ENCODE measurements at regions not wholly inside any gene's neighbourhood (a gene's known extent, or its start where the extent isn't known, plus 50 kb on each side); places are given as distances from the start of the nearest gene placed in this dataset.

DNA sequence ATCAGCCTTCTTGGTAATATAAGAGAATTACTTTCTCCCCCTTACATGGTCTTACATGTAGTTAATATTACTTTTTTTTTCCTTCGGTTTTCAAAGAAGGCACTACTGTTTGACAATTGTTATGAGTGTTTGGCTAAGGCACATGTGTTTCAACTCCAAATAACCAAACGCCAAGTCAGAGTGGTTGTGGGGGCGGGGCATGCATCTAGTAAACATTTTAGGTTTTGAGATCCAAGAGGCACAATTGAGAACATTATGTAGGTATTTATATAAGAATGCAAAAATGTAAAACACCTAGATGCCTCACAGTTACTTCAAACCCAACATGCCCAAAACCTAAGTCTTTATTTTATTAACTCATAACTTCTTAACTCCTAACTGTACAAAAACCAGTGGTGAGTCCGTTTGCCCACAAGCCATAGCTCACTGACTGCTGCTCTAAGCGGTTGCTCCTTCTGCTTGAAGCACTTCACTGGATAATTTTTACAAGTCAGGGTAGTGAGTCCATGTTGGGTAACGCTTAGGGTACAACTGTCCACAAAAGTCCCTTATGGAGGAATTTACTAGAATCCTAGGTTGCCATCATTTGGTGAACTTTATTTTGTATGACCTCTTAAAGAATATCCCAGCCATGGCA lies 189.9 kb downstream of the HUNK start:
- Histone ChIP-seq H3K36me3 (no peaks in the 10 kb centered on the region), H3K4me3 (no peak overlapping the region), H3K4me1 (no peaks in the 10 kb centered on the region), H3K9me3 (no peaks in the 10 kb centered on the region), H3K27ac (no peak overlapping the region), H3K27me3 (no peaks in the 10 kb centered on the region)
- intact Hi-C loops (cut with DNase I; ENCODE audit: low total_unique reads) = no loop called here
- TF ChIP-seq POLR2A (IDR thresholded peaks at IDR 0.05) = no peak
- TF ChIP-seq, protein P1, sequence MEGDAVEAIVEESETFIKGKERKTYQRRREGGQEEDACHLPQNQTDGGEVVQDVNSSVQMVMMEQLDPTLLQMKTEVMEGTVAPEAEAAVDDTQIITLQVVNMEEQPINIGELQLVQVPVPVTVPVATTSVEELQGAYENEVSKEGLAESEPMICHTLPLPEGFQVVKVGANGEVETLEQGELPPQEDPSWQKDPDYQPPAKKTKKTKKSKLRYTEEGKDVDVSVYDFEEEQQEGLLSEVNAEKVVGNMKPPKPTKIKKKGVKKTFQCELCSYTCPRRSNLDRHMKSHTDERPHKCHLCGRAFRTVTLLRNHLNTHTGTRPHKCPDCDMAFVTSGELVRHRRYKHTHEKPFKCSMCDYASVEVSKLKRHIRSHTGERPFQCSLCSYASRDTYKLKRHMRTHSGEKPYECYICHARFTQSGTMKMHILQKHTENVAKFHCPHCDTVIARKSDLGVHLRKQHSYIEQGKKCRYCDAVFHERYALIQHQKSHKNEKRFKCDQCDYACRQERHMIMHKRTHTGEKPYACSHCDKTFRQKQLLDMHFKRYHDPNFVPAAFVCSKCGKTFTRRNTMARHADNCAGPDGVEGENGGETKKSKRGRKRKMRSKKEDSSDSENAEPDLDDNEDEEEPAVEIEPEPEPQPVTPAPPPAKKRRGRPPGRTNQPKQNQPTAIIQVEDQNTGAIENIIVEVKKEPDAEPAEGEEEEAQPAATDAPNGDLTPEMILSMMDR (IDR thresholded peaks at IDR 0.05 in 4 of 5, conservative IDR thresholded peaks at IDR 0.05 in 1 of 5) = no peak
- no peak for ATAC-seq
- DNase-seq = no peak
- in situ Hi-C loops (cut with MboI; ENCODE audit: low sequenced_read_pairs in 4 of 4) = no loop called here

DNA sequence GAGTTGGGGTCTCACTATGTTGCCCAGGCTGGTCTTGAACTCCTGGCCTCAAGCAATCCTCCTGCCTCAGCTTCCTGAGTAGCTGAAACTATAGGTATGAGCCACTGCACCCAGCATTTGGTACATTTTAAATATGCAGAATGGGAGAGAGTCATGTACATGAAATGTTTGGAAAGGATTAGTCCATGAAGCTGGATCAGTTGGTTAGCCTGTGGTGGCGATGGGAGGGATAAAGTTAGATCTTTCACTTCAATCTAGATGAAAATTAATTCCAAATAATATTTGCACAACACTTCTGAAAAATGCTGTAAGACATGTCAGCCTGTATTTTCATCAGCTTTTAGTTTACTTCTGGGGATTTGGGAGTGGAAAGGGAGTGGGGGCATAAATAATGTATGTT lies 188.9 kb downstream of the HUNK start:
- intact Hi-C loops (cut with DNase I; ENCODE audit: low total_unique reads) (no loop called here), in situ Hi-C loops (cut with MboI; ENCODE audit: low sequenced_read_pairs in 4 of 4) (no loop called here)
- Histone ChIP-seq H3K27ac (no peak overlapping the region), H3K4me1 (no peaks in the 10 kb centered on the region), H3K27me3 (no peaks in the 10 kb centered on the region), H3K9me3 (no peaks in the 10 kb centered on the region), H3K36me3 (no peaks in the 10 kb centered on the region), H3K4me3 (no peak overlapping the region)
- no peak for TF ChIP-seq POLR2A (IDR thresholded peaks at IDR 0.05)
- TF ChIP-seq, protein P1 (IDR thresholded peaks at IDR 0.05 in 4 of 5, conservative IDR thresholded peaks at IDR 0.05 in 1 of 5) = no peak
- no peak for DNase-seq
- no peak for ATAC-seq

DNA sequence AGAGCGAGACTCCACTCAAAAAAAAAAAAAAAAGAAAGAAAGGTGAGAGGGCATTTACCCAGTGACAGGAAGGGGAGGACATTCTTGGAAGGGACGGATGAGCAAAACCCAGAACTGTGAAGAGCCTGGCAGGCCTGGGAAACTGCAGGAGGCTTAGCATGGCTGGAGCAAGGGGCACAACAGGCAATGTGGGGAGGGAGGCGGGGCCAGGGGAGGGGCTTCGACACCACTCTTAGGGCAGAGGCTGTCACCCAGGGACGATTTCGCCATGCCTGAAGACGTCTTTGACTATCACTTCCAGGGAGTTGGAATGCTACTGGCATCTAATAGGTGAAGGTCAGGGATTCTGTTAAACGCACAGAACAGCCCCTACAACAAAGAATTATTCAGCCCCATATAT lies 184.0 kb downstream of the HUNK start:
- H3K4me1 ChIP-seq = no peaks in the 10 kb centered on the region
- no peak for TF ChIP-seq POLR2A (IDR thresholded peaks at IDR 0.05)
- TF ChIP-seq, protein P1 (IDR thresholded peaks at IDR 0.05 in 4 of 5, conservative IDR thresholded peaks at IDR 0.05 in 1 of 5) = no peak
- H3K27me3 ChIP-seq = no peaks in the 10 kb centered on the region
- no peaks in the 10 kb centered on the region for H3K9me3 ChIP-seq
- H3K4me3 ChIP-seq = no peak overlapping the region
- intact Hi-C loops (cut with DNase I; ENCODE audit: low total_unique reads) = no loop called here
- DNase-seq (no peak), ATAC-seq (no peak)
- H3K36me3 ChIP-seq = no peaks in the 10 kb centered on the region
- in situ Hi-C loops (cut with MboI; ENCODE audit: low sequenced_read_pairs in 4 of 4) = no loop called here
- no peak overlapping the region for H3K27ac ChIP-seq

DNA sequence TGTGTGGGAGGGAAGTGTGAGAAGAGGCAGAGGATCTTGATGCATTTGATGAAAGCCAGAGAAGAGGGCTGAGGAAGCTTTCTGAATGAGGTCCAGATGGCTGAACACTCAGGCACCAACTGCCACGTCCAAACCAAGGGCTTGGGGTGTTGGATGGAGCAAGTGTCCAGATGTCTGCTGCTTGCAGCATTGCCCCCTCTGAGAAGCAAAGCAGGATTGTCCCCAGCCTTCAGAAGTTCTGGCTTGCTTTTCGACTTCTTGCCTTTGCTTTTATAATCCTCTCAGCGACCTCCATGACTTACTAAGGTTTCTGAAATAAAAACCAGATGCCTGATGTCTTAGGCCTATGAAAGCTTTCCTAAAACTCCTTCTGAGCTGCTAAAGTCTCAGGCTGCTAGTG lies 182.5 kb downstream of the HUNK start:
- Histone ChIP-seq H3K27ac (no peak overlapping the region), H3K36me3 (no peaks in the 10 kb centered on the region), H3K4me3 (no peak overlapping the region), H3K27me3 (no peaks in the 10 kb centered on the region), H3K4me1 (no peaks in the 10 kb centered on the region), H3K9me3 (no peaks in the 10 kb centered on the region)
- DNase-seq = no peak
- TF ChIP-seq, protein P1 (IDR thresholded peaks at IDR 0.05 in 4 of 5, conservative IDR thresholded peaks at IDR 0.05 in 1 of 5) = no peak
- TF ChIP-seq POLR2A (IDR thresholded peaks at IDR 0.05) = no peak
- ATAC-seq = no peak
- intact Hi-C loops (cut with DNase I; ENCODE audit: low total_unique reads) (no loop called here), in situ Hi-C loops (cut with MboI; ENCODE audit: low sequenced_read_pairs in 4 of 4) (no loop called here)

All from gastrocnemius medialis (tissue), 4 donors.